ENCODE measurements at regions not wholly inside any gene's neighbourhood (a gene's known extent, or its start where the extent isn't known, plus 50 kb on each side); places are given as distances from the start of the nearest gene placed in this dataset.

DNA sequence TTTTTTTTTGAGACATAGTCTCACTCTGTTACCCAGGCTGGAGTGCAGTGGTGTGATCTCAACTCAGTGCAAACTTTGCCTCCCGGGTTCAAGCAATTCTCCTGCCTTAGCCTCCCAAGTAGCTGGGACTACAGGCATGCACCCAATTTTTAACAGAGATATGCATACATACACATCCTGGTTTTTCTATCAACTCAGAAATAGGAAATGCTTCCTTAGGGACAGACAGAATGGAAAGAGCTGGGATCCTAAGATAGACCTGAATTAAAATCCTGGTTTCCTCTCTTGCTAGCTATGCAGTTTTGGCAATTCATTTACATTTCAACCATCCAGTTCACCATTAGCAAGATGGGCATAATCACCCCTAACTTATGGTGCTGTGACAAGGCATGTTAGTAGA, 347.5 kb downstream of the GPAM start:
- no peak for DNase-seq

DNA sequence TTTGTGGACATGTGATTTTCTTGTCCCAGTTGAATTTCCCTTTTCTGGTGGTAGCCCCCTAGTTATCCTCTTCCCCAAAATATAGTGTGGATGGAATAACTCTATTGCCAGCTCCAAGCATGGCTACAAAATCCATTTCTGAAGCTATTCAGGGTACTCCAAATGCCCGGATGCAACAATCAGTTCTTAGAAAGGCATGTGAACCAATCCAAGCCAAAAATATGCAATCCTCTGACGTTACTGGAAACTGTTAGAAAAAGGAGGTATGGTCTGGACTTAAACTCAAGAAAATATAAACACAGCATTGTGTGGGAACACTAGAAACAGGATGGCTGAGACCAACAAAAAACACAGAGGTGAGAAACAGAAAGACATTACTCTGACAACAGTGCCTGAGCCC, 347.0 kb downstream of the GPAM start:
- DNase-seq, result no peak

DNA sequence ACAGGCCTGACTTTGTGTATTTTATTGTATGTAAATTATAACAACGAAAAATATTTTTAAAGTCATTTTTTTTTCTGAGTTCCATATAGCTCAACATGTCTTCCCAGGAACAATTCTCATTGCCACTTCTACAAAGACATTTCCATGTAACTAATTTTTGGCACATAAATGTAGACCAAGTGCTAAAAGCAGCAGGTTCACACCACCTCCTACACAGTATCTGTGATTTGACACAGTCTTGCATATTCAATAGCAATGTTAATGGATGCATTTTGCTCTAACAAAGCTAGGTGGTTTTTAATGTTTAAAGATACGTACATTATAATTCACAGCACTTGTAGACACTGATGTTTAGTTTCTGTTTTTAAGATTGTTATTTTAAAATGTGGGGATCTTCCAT, 346.5 kb downstream of the GPAM start:
- no peak for DNase-seq

DNA sequence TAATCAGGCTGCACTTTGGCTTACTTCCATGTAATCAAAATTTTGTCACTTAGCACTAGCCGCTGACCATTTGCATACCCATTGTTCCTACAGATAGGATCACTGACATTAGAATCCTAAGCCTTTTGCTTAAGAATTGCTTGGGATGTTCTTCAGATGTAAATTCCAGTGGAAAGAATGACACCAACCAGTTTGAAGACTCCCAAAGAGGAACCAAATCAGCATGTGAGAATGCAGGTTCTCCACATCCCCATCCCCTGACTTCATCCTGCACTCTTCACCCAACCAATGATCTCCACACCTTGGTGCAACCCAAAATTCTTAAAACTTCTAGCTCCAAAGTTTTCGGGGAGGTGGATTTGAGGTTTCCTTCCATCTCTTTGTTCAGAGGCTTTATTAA, 345.6 kb downstream of the GPAM start:
- no peak for DNase-seq

DNA sequence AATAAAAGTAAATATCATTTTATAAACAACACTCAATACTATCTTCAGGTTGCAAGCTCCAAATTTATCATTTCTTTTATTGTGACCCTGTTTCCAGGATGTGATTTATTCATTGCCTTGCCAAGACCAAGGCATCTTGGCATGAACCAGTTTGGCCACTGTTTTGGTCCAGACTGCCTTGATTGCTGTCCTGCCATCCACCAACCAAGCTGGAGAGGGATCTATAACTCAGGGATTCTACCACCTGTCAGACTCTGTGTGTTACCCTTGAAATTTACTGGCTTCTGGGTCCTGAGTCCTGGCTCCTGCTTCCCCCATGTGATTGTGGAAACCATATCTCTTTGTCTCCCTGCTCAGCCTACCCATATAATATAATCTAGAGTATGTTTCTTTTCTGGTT, 343.0 kb downstream of the GPAM start:
- DNase-seq, result no peak

DNA sequence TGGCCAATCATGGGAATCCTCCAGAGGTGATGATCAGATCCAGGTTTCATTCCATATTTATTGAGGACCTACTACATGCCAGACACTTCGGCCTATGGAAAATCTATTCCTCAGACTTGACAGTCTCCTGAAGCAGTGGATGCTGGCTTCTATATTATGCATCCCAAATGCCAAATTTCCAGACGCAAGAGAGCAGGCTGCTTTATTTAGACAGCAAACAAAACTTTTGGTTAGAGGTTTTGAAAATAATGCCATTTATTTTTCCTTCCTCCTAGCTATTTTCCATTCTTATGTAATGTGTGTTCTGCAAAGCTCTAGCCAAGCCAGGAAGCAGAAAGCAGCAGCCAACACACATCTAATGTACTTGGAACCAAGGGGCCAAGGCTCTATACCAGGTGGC, 330.8 kb downstream of the GPAM start:
- no peak for DNase-seq

DNA sequence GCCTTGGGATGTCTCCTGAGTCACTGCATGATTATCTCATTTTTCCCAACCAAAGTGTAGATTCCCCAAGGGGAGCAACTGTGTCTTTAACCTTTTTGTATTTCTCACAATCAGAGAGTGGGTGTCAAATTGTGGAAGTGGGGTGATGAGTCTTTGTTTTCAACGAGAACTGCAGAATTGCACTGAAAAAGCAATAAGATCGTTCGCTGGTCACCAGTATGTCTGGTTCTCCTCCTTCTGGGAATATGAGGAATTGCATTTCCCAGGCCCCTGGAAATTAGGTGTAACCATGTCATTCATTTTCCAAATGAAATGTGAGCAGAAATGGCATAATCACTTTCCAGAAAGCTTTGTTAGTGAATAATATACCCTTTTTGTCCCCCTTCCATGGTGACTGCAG, 326.9 kb downstream of the GPAM start:
- DNase-seq, result peak; percentile 15

DNA sequence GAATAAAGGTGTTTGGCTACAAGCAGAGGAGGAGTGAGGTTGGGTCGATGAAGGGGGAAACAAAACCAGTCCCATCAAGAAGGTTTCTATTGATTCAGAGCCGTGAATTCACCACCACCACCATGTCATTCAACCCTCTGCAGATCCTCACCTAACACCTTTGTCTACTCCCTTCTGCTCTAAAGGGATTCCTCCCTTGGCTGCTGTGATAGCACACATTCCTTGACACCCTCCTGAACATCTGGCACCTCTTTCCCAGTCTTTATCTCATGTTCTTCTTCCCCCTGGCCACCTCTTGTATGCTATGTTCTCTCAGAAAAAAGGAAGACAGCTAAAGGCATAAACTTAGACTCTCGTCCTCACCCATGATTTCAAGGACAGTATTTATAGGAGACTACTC, 318.0 kb downstream of the GPAM start:
- no peak for DNase-seq

DNA sequence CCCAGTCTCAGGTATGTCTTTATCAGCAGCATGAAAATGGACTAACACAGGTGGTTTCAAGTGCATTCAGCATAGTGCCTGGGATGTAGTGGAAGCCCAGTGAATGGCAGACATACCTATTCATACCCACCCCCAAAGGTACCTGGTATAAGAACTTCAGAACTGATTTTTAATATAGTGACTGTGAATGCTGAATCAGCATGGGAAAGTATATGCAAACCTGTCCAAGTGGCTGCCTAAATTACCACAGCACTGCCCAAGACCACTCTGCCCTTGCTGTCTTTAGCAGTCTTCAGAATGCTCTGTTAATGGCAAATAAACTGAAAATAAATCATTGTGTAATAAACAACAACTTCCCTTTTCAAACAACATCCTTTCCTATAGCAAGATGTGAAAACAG, 312.1 kb downstream of the GPAM start:
- no peak for DNase-seq

DNA sequence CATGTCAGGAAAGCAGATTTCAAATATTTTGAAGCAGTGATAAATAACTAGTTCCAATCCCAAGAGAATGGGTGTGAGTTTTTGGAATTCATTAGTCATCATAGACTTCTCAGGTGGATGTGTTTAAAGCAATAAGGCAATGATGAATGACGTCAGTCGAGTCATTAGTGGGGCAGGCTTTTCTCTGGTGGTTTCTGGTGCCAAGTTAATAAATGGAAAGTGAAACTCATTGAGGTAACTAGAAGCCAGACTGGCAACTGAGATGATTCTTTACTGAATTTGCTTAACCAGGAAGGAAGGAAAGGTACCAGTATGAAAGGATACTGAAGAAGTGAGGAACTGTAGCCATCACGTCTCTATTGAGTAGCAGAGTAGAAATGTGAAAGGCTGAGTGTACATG, 311.0 kb downstream of the GPAM start:
- no peak for DNase-seq

DNA sequence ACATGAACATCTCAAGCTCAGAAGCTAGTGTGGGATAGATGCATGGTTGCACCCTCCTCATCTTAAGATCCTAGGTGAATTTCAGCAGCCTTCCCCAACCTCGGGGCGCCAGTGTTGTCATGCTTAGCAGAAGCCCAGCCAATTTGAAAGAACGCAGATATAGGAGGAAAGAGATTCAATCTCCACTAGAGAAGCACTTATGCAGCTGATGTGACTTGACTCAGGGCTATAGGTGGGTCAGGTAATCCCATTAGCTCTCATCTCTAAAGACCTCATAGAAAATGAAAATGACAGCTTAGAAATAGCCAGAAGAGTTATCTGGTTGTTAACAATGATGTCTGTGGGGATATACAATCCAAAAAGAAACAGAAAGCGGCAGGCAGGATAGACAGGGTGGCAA, 310.5 kb downstream of the GPAM start:
- DNase-seq, result no peak

DNA sequence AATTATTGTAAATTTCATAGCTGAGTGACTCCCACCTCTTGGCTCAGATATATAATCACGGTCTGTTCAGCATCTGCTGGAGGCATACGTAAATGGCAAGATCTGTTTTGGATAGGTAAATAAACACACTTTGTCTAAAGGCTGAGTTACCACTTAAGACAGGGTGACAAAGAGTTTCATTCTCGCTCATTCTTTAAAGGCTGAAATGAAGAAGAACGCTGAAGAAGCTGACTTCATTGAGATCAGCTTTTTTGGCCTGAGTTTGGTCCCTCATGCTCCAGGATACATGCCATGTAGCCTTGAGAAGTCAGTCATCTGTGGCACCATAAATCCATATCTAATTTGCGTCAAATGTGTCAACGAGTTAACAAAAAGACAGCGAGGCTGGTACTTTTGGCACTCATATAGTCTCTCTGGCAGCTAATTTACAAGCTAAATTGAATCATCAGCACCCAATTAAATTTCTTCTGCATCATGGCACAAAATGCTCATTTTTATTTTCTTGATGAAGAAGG, 309.9 kb downstream of the GPAM start:
- DNase-seq, result no peak

DNA sequence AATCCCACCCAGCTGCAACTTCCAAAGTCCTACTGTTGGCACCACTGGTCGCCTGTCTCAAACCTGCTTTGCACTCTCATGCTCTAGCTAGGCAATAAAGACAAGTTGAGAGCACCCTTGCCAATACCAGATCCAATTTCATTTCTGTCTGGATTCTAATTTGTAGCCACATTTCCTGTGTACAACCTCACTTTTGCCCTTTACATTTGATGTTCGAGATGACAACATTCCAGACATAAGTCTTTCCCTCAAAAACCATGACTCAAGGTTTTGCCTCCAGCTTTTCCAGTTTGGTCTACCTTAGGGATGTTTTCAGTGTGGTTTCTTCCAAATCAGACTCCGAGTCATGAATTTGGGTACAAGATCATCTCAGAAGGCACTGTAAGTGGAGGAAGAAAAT, 309.0 kb downstream of the GPAM start:
- DNase-seq, result no peak

DNA sequence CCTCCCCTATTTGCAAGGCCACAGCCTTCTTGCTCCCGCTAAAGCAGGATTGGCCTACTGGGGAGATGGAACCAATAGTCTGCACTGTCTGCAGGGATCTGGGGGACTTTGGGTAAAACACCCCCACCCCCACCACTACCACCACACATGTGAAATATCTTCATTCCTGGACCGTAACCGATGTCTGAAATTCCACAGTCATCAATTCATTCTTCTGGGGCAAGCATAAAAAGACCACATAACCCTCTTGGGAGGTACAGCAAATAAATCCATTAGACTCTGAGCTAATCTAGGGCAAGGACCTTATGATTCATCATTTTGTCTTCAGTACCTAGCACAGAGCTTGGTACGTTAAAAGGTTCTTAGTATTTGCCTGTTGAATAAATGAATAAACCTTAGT, 307.8 kb downstream of the GPAM start:
- DNase-seq, result no peak

DNA sequence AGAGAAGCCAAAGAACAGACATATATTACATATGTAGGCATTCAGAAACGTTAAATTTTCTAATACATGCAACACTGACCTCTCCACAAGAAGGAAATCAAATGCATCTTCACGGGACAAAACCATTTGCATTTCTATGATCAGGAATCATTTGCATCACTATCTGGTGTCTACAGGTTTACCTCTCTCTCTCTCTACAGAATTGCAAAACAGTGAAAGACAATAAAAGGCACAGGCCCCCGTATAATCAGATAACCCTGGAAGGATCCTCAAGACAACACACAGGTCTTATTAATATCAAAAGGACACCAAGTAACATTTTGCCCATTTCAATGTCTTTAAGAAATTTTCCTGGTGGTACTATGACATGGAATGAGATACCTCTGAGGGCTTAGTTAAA, 306.3 kb downstream of the GPAM start:
- DNase-seq, result no peak

DNA sequence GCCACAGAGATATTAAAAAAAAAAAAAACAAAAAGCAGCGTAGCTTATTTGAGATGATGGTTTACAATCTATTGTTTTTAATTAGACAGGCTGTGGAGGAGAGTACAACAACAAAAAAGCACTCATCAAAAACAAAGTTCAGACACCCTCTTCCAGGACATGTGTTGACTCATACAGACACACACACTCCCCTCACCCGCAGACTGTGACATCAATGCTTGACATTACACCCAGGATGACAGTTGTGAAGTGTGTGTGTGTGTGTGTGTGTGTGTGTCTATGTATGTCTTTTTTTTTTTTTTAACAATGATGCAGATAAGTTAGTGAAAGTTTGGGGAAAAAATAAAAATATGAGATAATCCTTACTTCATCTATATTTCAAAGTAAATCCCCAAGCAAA, 303.6 kb downstream of the GPAM start:
- DNase-seq, result no peak

DNA sequence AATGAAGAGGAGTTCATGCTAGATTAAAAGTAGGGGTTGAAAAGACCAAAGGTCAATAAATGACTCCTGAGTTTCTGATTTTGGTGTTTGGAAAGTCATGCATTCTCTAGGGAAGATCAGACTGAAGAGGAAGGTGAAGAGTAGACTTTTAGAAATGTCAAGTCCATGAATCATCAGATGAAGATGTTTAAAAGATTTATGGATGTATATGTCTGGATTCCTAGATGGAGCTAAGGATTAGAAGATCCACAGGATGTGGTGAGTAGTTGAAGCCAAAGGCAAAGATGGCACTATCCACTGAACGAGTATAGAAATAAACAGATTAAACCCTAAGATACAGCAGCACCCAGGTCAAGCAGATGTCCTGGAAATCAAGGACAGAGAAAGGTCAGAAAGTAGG, 298.5 kb downstream of the GPAM start:
- no peak for DNase-seq

DNA sequence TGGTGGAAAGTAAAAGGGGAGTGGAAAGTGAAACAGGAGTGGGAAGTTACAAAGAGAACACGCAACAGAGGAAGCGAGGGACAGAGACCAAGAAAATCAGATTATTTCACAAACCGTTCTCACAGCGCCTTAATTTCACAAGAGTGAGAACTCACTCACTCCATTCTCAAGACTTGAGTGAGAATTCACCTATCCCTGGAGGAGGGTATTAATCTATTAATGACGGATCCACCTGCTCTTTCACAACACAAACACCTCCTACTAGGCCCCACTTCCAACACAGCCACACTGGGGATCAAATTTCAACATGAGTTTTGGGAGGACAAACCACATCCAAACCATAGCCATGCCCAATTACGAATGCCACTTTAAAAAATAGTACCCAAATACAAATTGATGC, 297.6 kb downstream of the GPAM start:
- no peak for DNase-seq

DNA sequence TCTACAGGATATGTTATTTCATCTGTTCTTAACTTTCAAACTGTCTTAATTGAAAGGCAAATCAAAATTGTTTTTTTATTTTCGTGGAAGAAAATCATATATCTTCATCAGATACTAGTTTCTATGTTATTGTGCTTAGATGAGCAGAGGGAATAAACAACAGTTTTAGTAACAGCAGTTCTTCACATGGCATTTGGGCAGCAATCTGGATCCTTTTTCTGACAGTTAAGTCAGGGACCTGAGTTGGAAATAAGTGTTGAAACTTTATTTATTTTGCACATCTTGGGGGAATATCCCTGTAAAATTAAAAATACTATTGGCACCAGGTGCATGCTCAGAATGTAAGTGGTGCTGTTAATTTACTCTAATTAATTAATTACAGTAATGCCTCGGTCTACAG, 296.3 kb downstream of the GPAM start:
- no peak for DNase-seq

DNA sequence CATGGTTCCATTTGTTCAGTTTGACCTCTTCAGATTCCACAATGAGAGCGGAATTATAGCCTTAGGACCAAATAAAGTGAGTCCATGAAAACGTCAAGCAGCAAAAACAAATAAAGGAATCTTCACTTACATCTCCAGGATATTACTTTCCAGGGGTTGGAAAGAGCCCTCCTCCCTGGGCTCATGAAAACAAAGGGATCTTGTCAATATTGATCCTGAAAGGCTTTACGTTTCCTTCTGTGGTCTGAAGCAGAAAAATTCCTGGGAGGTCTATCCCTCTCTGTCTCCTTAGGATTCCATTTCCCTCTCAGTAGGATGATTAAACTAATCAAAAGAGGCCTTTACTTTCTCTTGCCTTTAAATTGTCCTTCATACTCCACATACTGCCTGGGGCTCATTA, 293.5 kb downstream of the GPAM start:
- no peak for DNase-seq

DNA sequence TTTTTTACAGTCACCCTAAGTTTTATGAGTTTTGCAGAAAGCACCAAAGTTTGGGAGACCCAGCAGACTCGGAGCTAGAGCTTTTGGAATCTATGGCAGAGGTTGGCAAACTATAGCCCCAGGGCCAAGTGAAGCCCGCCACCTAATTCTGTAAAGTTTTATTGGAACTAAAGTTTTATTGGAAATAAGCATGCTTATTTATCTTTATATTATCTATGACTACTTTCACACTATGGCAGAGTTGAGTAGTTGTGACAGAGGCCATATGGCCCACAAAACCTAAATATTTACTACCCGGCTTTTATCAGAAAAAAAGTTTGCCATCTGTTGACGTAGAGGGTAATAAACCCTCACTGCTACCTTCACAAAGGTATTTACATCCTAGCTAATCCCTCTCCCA, 267.6 kb downstream of the GPAM start:
- no peak for DNase-seq

DNA sequence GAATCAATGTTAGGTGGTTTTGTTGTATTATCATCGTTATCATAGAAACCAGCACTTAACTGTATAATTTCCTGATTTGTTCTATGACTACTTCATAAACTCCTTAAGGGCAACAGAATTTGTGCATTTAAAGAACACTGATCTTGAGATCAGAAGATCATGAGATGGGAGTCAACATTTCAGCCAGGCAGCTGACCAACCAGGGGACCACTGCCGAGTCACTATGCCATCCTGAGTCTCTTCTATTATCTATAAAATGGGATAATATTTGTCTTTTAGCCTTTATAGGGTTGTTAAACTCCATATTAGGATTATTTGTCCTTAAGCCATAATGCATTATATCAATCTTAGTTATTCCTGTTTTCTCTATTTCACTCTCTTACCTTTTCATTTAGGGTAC, 261.7 kb downstream of the GPAM start:
- DNase-seq, result no peak

DNA sequence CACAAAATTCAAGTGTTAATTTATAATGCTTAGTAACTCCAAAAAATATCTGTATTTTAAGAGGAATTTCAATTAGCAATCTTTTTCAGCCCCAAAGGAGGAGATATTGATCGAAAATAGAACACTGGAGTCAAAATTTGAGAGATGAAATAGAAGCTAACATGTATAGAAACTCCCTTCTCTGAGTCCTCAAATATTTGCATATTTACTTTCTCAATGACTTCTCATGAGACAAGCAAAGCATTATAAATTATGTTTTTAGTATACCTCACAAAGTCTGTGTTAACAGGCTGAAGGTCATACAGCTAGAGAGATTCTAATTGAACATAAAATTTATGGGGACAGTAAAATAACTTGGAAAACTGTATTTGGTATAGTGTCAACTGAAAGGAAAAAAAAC, 260.5 kb downstream of the GPAM start:
- no peak for DNase-seq

DNA sequence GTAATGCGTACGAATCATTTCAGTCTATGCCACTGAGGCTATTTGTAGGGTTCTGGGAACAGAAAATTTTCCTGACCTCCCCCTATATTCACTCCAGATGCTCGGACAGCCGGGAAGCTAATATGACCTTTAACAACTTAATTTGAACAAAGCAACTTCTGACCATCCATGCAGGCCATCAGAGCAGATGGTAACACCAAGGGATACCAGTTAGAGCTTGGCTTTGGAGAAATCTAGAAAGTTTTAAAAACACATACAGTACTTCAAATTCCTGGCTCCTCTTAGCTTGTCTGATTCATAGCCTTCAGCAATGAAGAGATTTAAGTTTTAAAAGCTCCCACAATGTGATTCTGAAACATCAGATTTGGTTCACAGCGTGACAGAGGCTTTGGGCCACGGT, 257.3 kb downstream of the GPAM start:
- no peak for DNase-seq

DNA sequence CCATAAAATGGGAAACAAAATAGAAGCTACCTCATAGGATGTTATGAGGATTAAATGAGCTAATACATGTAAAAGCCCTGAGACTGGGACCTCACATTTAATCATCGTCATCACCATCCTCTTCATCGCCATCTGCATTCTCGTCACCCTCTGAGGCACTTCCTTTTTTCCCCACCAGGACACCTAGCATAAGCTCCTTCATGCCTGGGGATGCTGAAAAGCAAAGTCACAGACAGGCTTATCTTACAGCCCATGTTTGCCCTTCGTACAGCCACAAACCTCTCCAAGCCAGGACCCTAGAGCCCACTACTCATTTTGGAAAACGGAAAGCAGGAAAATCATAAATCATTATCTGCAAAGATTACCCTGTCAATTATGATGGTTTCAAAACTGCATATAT, 249.6 kb downstream of the GPAM start:
- DNase-seq, result no peak

DNA sequence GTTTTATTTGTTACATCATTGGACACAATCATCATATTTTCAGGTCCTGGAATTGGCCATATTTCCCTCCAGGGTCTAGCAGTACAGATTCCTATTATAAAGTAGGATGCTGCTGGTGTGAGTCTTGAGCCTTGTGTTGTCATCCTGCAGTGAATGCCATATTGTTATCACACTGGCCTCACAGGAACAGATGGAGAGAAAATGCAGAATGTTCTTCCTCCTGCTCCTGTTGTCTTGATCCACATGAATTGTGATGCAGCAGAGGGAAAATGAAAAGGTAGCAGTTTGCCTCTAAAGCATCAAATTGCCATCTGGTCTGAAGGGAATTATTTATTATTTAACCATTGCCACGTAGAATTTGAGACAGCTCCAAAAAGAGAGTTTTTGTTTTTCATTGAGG, 248.6 kb downstream of the GPAM start:
- no peak for DNase-seq
